GM21526 (cell line): ENCODE measurements at regions not wholly inside any gene's neighbourhood (a gene's known extent, or its start where the extent isn't known, plus 50 kb on each side); places are given as distances from the start of the nearest gene placed in this dataset.
"Not testable (repeated sequence)": the region's sequence is repeated elsewhere in the genome, so short reads cannot be mapped to it uniquely, and the experiment has no call there.

Source experiments
- ATAC-seq: cut with Tn5 transposase; IDR thresholded peaks from one replicate; pipeline ENCODE4 v1.9.1; 2021; ENCODE audit warnings: moderate library complexity; ENCODE audit not compliant: unreplicated experiment, low FRiP score

GRCh38 chr17:64800987-64801386 lies 118.3 kb downstream of the LRRC37A3 start:
- ATAC-seq, result not testable (repeated sequence)

GRCh38 chr17:64800361-64800895 lies 118.8 kb downstream of the LRRC37A3 start:
- not testable (repeated sequence) for ATAC-seq

GRCh38 chr17:64799543-64800188 lies 119.6 kb downstream of the LRRC37A3 start:
- ATAC-seq, result not testable (repeated sequence)

GRCh38 chr17:64798961-64799360 lies 120.3 kb downstream of the LRRC37A3 start:
- not testable (repeated sequence) for ATAC-seq

GRCh38 chr17:64798489-64798790 lies 120.8 kb downstream of the LRRC37A3 start:
- ATAC-seq, result not testable (repeated sequence)

GRCh38 chr17:64797746-64798488 lies 121.4 kb downstream of the LRRC37A3 start:
- ATAC-seq, result not testable (repeated sequence)

- not testable (repeated sequence) for ATAC-seq
Observed at GRCh38 chr17:64795342-64795741, 123.9 kb downstream of the LRRC37A3 start.

GRCh38 chr17:64794548-64795274 lies 124.6 kb downstream of the LRRC37A3 start:
- ATAC-seq, result not testable (repeated sequence)

- not testable (repeated sequence) for ATAC-seq
Observed at GRCh38 chr17:64794113-64794512, 125.2 kb downstream of the LRRC37A3 start.

- ATAC-seq, result not testable (repeated sequence)
Observed at GRCh38 chr17:64792793-64793575, 126.3 kb downstream of the LRRC37A3 start.

GRCh38 chr17:64792276-64792675 lies 127.0 kb downstream of the LRRC37A3 start:
- not testable (repeated sequence) for ATAC-seq

GRCh38 chr17:64791691-64792090 lies 127.6 kb downstream of the LRRC37A3 start:
- ATAC-seq, result not testable (repeated sequence)

GRCh38 chr17:64791226-64791625 lies 128.1 kb downstream of the LRRC37A3 start:
- ATAC-seq, result not testable (repeated sequence)

- not testable (repeated sequence) for ATAC-seq
Observed at GRCh38 chr17:64790690-64791089, 128.6 kb upstream of the SMURF2 start.

GRCh38 chr17:64790193-64790592 lies 128.1 kb upstream of the SMURF2 start:
- not testable (repeated sequence) for ATAC-seq

- not testable (repeated sequence) for ATAC-seq
Observed at GRCh38 chr17:64789061-64789445, 126.9 kb upstream of the SMURF2 start.

GRCh38 chr17:64788286-64789060 lies 126.4 kb upstream of the SMURF2 start:
- no peak for ATAC-seq

GRCh38 chr17:64787921-64788271 lies 125.8 kb upstream of the SMURF2 start:
- ATAC-seq, result no peak

- ATAC-seq, result no peak
Observed at GRCh38 chr17:64787255-64787920, 125.3 kb upstream of the SMURF2 start.
